HepG2 (cell line): ENCODE measurements at regions not wholly inside any gene's neighbourhood (a gene's known extent, or its start where the extent isn't known, plus 50 kb on each side); places are given as distances from the start of the nearest gene placed in this dataset.

Experiments used
- ATAC-seq: fragments of 200-7000 bp; cut with Tn5 transposase; 3 replicates; pipeline ENCODE4 v1.9.1; 2020; ENCODE audit warnings: mild to moderate bottlenecking, moderate library complexity
- BruUV-seq: library from RNA; stranded (reverse); fragments of 400-500 nt; replicated peaks from 2 replicates; lab custom pipeline; 2021; lab: Mats Ljungman, UMichigan
- CTCF ChIA-PET: fragments of 300-600 bp; formaldehyde crosslinking; extraction: SDS; loops from one replicate; lab custom pipeline; 2021; ENCODE audit warnings: low total read pairs, inconsistent platforms, low intra/inter-chr PET ratio; lab: Yijun Ruan, JAX
- POLR2A ChIA-PET: fragments of 350-600 bp; sonication (Branson Sonifier 250); formaldehyde crosslinking; loops from one replicate; lab custom pipeline; 2020; ENCODE audit warnings: antibody characterized with exemption, inconsistent platforms; lab: Yijun Ruan, JAX
- DNase-seq: peaks from one replicate; pipeline ENCODE4 v3.0.0-alpha.2; 2015; ENCODE audit warnings: low spot score
- FAIRE-seq: peaks from 3 replicates; lab custom pipeline; 2011; peaks lifted over from hg19 to GRCh38; lab: Jason Lieb, UNC
- H2AFZ ChIP-seq: one replicate; pipeline ENCODE4 v1.6.1; 2011; ENCODE audit warnings: low read length, inconsistent platforms
- H3K27ac ChIP-seq: fragments of 300-600 bp; 3 replicates; pipeline ENCODE4 v1.8.0; 2011; ENCODE audit warnings: mixed run types, mild to moderate bottlenecking, mixed read lengths, low read length, inconsistent platforms; ENCODE audit not compliant: insufficient read depth; ENCODE audit errors: extremely low read length
- H3K27me3 ChIP-seq, 2 experiments: fragments of 200-600 bp in 1 of 2; 2 replicates in 1 of 2; 3 replicates in 1 of 2; pipeline versions ENCODE4 v1.6.0 to v1.8.0; 2011; ENCODE audit warnings: low read length in 2 of 2, mild to moderate bottlenecking in 2 of 2, moderate library complexity in 2 of 2, inconsistent platforms in 1 of 2; ENCODE audit not compliant: insufficient read depth in 2 of 2, control insufficient read depth in 1 of 2
- H3K36me3 ChIP-seq, 2 experiments: fragments of 200-600 bp in 1 of 2; replicated peaks in 1 of 2; 2 replicates in 1 of 2; 3 replicates in 1 of 2; pipeline versions ENCODE4 v1.5.1 to v1.8.0; 2011; ENCODE audit warnings: low read length in 2 of 2, inconsistent platforms in 1 of 2; ENCODE audit not compliant: insufficient read depth in 2 of 2, control insufficient read depth in 1 of 2
- H3K4me1 ChIP-seq: 2 replicates; pipeline ENCODE4 v1.5.1; 2012; ENCODE audit warnings: low read length, inconsistent platforms; ENCODE audit not compliant: insufficient read depth
- H3K4me2 ChIP-seq: 2 replicates; pipeline ENCODE4 v1.6.0; 2011; ENCODE audit warnings: low read depth, low read length, inconsistent platforms
- H3K4me3 ChIP-seq, 3 experiments: fragments of 200-600 bp in 1 of 3; sonication (generic), shearing (Covaris generic) in 1 of 3; replicated peaks in 1 of 3; 2 replicates each; pipeline ENCODE4 v1.5.1; 2011 to 2016; ENCODE audit warnings: low read length in 3 of 3, inconsistent platforms in 2 of 3, low read depth in 2 of 3, mild to moderate bottlenecking in 2 of 3, control low read depth in 1 of 3, mixed read lengths in 1 of 3; ENCODE audit not compliant: insufficient read depth in 1 of 3
- H3K79me2 ChIP-seq: one replicate; pipeline ENCODE4 v1.6.1; 2011; ENCODE audit warnings: low read length, inconsistent platforms; ENCODE audit not compliant: insufficient read depth
- H3K9ac ChIP-seq: 2 replicates; pipeline ENCODE4 v1.6.0; 2011; ENCODE audit warnings: mild to moderate bottlenecking, low read depth, low read length, inconsistent platforms; ENCODE audit not compliant: insufficient read depth
- H3K9me3 ChIP-seq: 2 replicates; pipeline ENCODE4 v1.5.1; 2012; ENCODE audit warnings: mild to moderate bottlenecking, low read length
- H4K20me1 ChIP-seq: 2 replicates; pipeline ENCODE4 v1.6.0; 2011; ENCODE audit warnings: inconsistent platforms, mild to moderate bottlenecking, low read length, moderate library complexity; ENCODE audit not compliant: insufficient read depth
- ETS1 ChIP-seq: sonication (generic); formaldehyde crosslinking; IDR thresholded peaks from 2 replicates; pipeline ENCODE4 v1.4.0; 2020; ENCODE audit warnings: missing genetic modification reagents
- ETV6 ChIP-seq: sonication (generic); formaldehyde crosslinking; conservative IDR thresholded peaks from 2 replicates; pipeline ENCODE4 v1.4.0; 2020; ENCODE audit warnings: missing genetic modification reagents
- HIVEP1 ChIP-seq: sonication (generic); formaldehyde crosslinking; IDR thresholded peaks from 2 replicates; pipeline ENCODE4 v1.4.0; 2020; ENCODE audit warnings: mild to moderate bottlenecking, missing genetic modification reagents
- HOXA3 ChIP-seq: sonication (generic); formaldehyde crosslinking; IDR thresholded peaks from 2 replicates; pipeline ENCODE4 v1.5.0; 2020; ENCODE audit warnings: missing genetic modification reagents
- HOXD1 ChIP-seq: sonication (generic); formaldehyde crosslinking; IDR thresholded peaks from 2 replicates; pipeline ENCODE4 v1.5.0; 2020; ENCODE audit warnings: missing genetic modification reagents
- KLF11 ChIP-seq: IDR thresholded peaks from 2 replicates; pipeline ENCODE4 v1.6.1; 2016; ENCODE audit warnings: missing compliant biosample characterization
- NR3C1 ChIP-seq: sonication (generic); formaldehyde crosslinking; IDR thresholded peaks from 2 replicates; pipeline ENCODE4 v1.4.0; 2020; ENCODE audit warnings: missing genetic modification reagents
- PREB ChIP-seq: sonication (generic); formaldehyde crosslinking; IDR thresholded peaks from 2 replicates; pipeline ENCODE4 v1.4.0; 2020; ENCODE audit warnings: missing genetic modification reagents
- ZNF282 ChIP-seq: fragments of 450-650 bp; IDR thresholded peaks from 2 replicates; pipeline ENCODE4 v1.6.1; 2018; ENCODE audit not compliant: partially characterized antibody
- ZNF512B ChIP-seq: sonication (generic); formaldehyde crosslinking; IDR thresholded peaks from 2 replicates; pipeline ENCODE4 v1.5.1; 2020; ENCODE audit warnings: missing genetic modification reagents, mild to moderate bottlenecking, borderline replicate concordance
- ZNF609 ChIP-seq: sonication (generic); formaldehyde crosslinking; IDR thresholded peaks from 2 replicates; pipeline ENCODE4 v1.4.0; 2020; ENCODE audit warnings: mild to moderate bottlenecking, missing genetic modification reagents, borderline replicate concordance
- ZNF7 ChIP-seq: IDR thresholded peaks from 2 replicates; pipeline ENCODE4 v1.6.1; 2016; ENCODE audit warnings: missing biosample characterization, missing genetic modification reagents
- ZNF768 ChIP-seq: sonication (generic); formaldehyde crosslinking; IDR thresholded peaks from 2 replicates; pipeline ENCODE4 v1.4.0; 2020; ENCODE audit warnings: missing genetic modification reagents
- WGBS: methylation state at CpG from one replicate; pipeline ENCODE4 v1.1.6; 2017; ENCODE audit warnings: low lambda C conversion rate; 5-methylcytosine and 5-hydroxymethylcytosine counted together
- in situ Hi-C: cut with HindIII; loops from 2 replicates; pipeline ENCODE4 v1.10.0; 2017; ENCODE audit warnings: low pct_unique_long_range_greater_than_20kb; ENCODE audit not compliant: extremely low pct_ligation_motif_present
- intact Hi-C: fragments of 100-400 bp; cut with micrococcal nuclease; formaldehyde crosslinking; loops from one replicate; pipeline ENCODE4 v1.10.0; 2022; ENCODE audit not compliant: unreplicated experiment
- TF ChIP-seq, protein P1 (sequence below): sonication (generic); formaldehyde crosslinking; IDR thresholded peaks from 2 replicates; pipeline ENCODE4 v1.4.0; 2020; ENCODE audit warnings: missing genetic modification reagents, borderline replicate concordance

DNA sequence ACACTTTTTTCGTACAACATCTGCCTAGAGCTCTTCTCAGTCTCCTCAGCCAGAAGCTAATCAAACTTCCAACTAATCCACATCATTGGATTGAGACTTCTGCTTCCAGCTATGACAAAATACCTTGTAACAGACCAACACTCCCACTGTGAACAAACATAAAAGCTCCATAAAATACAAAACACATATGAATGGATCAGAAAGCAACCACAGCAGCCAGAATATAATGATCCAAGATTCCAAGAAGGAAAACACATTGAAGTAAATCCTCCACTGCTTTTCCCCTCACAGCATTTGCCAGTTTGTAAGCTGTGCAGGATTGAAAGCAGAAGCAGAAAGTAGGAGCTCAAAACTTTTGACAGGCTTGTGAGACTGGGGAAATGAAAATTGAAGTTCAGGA, 863.2 kb downstream of the TUSC7 start (continued):
- no peak for TF ChIP-seq PREB
- no peak for TF ChIP-seq ETV6
- no peak for TF ChIP-seq ZNF282
- no peak for TF ChIP-seq ZNF609 (CRISPR knock-in tag)

DNA sequence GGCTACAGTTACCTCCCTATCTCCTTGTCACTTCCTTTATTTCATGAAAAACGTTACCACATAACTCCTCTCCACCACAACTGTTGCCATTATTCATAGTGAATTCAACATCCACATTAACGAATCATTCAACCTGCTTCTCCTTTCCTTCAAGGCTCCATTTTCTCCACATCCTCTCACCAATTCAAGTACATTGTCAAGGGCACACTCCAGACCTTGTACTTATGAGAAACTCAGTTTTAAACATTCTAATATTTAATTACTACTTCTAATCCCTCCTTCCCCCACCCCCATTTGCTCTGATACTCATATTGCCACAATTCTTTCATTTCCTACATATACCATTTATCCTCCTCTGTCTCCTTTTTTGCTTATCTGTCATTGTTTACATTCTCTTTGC, 871.2 kb downstream of the TUSC7 start:
- ChIA-PET CTCF (no interaction called here), POLR2A (no interaction called here)
- no peak for ATAC-seq
- FAIRE-seq, result no peak
- Histone ChIP-seq H3K9ac (no peak overlapping the region), H3K27me3 (no peaks in the 10 kb centered on the region), H3K79me2 (no peaks in the 10 kb centered on the region), H3K27ac (no peak overlapping the region), H3K36me3 (no peaks in the 10 kb centered on the region), H3K4me3 (no peak overlapping the region), H4K20me1 (no peaks in the 10 kb centered on the region), H2AFZ (no peak overlapping the region), H3K9me3 (no peaks in the 10 kb centered on the region), H3K4me2 (no peak overlapping the region), H3K4me1 (no peaks in the 10 kb centered on the region)
- DNase-seq, result no peak
- in situ Hi-C loops (no loop called here), intact Hi-C loops (no loop called here)
- no TSS peak for BruUV-seq
- WGBS, result 0% methylated on average over 2 of the region's 2 CpGs
- TF ChIP-seq NR3C1 (CRISPR knock-in tag), result no peak
- TF ChIP-seq HOXA3 (CRISPR knock-in tag), result no peak
- TF ChIP-seq HOXD1 (CRISPR knock-in tag), result no peak
- TF ChIP-seq HIVEP1 (CRISPR knock-in tag), result no peak
- no peak for TF ChIP-seq KLF11 (CRISPR knock-in tag)
- no peak for TF ChIP-seq ZNF7 (CRISPR knock-in tag)
- TF ChIP-seq, protein P1, sequence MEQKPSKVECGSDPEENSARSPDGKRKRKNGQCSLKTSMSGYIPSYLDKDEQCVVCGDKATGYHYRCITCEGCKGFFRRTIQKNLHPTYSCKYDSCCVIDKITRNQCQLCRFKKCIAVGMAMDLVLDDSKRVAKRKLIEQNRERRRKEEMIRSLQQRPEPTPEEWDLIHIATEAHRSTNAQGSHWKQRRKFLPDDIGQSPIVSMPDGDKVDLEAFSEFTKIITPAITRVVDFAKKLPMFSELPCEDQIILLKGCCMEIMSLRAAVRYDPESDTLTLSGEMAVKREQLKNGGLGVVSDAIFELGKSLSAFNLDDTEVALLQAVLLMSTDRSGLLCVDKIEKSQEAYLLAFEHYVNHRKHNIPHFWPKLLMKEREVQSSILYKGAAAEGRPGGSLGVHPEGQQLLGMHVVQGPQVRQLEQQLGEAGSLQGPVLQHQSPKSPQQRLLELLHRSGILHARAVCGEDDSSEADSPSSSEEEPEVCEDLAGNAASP (CRISPR knock-in tag), result no peak
- TF ChIP-seq ZNF512B (CRISPR knock-in tag), result no peak
- TF ChIP-seq ZNF768, result no peak
- no peak for TF ChIP-seq ETS1 (CRISPR knock-in tag)
